Glomerular visceral epithelial cell (primary cell): ENCODE measurements at regions not wholly inside any gene's neighbourhood (a gene's known extent, or its start where the extent isn't known, plus 50 kb on each side); places are given as distances from the start of the nearest gene placed in this dataset.

Experiments
- DNase-seq: peaks from one replicate; pipeline ENCODE4 v3.0.0-alpha.2; 2016; ENCODE audit errors: extremely low spot score

DNA sequence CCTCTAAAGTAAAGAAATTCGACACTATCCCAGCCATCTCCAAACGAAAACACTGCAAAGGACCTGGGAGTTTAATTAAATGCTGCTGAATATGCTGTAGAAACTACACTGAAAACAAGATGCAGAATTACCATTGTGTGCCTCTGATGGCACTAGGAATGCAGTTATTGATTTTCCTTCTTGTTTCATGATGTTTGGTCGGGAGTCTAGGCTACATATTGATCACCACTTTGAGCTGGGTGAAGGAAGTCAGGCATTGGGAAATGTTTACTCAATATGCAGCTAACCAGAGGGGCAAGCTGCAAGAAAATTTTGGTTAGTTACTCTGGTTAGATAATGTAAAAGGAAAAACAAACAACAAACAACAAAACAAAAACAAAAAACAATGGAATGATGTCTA lies 650.7 kb upstream of the GALNTL6 start:
- no peak for DNase-seq

DNA sequence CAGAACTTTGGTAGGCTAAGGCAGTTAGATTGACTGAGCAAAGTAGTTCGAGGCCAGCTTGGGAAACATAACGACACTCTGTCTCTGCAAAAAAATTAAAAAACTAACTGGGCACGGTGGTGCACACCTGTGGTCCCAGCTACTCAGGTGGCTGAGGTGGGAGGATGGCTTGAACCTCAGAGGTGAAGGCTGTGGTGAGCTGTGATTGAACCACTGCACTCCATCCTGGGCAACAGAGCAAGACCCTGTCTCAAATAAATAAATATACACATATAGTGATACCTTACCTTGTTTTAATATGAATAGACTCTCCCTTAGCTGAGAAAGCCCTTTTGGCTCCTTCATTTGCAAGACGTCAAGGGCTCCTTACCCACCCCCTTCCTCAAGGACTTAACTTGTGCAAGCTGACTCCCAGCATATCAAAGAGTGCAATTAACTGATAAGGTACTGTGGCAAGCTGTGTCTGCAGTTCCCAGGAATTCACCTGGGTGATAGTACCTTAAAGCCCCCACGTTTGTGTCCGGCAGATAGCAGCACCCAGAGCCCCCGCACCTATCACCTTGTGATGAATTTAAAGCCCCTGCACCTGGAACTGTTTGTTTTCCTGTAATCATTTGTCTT lies 655.6 kb upstream of the GALNTL6 start:
- no peak for DNase-seq

DNA sequence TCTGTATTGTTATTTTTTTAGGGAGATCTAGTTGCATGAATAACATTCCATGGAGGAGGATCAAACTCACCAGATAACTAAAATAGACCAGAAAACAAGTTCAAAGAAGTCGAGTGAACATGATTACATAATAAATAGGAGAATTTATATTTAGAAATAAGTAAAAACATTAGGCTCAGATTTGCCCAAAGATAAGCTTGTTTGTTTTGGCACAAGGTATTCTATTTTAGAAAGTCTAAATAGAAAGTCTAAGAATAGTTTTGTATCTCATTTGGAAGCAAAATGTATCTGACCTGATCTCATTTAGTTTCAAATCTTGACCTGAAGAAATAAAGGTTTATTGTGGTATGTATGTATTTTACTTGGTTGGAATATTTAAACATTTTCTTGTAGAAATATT lies 670.6 kb upstream of the GALNTL6 start:
- no peak for DNase-seq

DNA sequence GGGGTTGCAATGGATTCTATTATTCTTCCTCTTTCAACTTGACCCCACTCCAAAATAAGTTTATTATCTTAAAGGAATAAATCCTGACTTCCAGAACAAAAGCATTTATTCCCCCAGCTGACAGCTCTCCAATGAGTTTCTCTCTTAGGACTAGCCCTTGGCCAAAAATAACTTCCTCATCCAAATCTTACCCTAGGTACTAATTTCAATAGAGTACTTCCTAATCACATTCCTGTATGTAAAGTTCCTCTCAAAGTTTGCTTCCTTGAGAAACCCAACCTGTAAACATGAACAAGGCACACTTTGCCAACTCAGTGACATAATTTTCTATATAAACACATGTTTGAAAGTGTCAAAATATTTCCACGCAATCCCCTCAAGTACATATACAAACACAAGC lies 671.2 kb upstream of the GALNTL6 start:
- DNase-seq, result no peak

DNA sequence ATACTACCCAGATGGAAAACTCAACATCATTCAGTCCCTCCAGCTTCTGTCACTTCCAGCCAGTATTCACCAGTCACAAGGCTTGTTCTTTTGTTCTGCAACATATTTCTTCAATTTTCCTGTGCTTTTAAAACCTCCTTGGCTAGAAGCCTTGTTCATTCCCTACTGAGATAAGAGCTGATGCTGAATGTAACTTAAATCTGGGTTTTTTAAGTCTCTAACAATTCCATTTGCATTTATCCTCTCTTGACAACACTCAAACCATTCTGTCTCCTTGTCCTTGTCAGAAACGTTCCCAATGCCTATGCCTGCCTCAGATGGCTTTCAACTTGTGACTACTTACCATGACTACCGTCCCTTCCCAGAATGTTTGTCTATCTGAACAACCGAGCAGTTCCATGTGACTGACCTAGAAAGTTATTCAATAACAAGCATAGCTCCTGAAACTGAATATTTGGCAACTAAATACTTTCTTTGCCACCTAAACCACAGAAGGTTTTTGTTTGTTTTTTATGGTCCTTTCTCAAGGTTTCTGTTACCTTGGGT lies 682.9 kb upstream of the GALNTL6 start:
- DNase-seq, result peak; percentile 62

DNA sequence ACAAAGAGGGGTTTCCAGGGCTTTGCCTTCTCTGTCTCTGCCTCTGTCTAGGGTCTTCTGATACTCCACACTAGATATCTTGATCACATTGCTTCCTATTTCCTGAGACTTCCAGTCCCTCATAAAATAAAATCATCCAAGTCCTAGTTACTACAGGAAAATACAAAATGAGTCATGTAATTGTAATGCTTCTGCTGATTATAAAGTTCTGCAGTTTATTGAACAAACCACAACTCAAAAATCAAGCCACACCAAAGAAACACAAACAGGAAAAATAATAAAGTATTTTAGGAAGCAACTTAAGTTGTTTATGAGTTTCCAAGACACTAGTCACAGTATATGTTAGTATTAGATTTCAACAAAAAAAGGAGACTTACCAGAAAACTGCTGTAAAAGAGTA lies 695.1 kb upstream of the GALNTL6 start:
- DNase-seq, result no peak

DNA sequence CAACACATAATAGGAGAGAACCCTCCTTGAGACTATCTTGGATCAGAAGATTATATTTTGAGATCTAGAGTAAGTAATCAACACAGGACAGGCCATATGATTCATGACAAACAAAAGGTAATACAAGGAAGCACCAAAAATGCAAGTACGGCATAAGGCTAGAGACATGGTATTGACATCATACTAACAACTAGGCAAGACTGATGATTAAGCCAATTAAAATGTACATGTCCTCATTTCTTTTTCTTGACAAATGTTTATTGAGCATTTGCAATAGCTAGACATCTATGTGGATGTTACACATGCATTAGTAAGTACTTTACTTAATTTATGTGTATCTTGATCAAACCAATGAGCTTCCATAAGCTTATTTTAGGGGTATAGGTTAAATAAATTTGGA lies 695.7 kb upstream of the GALNTL6 start:
- no peak for DNase-seq

DNA sequence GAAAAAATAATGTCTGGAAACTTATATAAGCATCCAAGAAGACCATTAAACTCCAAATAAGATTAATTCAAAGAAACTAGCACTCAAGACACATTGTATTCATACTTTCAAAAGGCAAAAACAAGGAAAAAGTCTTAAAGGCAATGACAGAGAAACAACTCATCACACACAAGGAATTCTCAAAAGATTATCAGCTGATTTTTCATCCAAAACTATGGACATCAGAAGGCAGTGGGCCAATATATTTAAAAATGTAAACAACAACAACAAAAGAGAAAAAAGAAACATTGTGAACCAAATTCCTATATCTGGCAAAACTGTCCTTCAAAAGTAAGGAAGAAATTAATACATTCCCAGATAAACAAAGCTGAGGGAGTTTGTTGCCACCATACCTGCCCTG lies 711.4 kb upstream of the GALNTL6 start:
- no peak for DNase-seq

DNA sequence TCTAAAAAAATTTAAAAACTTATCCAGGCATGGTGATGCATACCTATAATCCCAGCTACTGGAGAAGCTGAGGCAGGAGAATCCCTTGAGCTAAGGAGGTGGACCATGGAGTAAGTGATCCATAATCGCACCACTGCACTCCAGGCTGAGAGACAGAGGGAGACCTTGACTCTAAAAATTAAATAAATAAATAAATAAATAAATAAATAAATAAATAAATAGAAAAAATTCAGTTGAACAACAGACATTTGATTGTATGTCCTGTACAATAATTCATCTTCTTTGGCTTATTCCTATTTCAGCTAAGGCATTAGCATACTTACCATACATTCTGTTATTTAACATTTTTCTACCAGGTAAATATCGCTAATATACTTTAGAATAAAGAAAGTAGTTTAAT lies 726.1 kb upstream of the GALNTL6 start:
- DNase-seq, result no peak

DNA sequence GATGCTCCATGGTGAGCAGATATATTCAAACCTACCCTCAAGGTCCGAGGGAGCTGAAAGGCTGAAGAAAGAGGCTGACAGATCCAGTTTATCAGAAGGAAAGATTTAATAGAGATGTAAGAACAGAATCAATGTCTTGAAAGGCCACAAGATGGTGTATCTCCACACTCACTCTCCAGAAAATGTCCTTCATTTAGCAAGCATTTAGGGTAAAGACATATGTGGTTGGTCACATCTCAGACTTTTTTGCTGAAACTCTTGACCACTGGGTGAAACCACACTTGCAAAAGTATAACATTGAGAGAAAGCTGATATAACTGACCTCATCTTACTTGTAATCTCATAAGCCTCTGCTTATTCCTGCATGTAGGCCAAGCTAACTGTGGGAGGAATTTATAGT lies 745.8 kb upstream of the GALNTL6 start:
- peak; percentile 2 for DNase-seq

DNA sequence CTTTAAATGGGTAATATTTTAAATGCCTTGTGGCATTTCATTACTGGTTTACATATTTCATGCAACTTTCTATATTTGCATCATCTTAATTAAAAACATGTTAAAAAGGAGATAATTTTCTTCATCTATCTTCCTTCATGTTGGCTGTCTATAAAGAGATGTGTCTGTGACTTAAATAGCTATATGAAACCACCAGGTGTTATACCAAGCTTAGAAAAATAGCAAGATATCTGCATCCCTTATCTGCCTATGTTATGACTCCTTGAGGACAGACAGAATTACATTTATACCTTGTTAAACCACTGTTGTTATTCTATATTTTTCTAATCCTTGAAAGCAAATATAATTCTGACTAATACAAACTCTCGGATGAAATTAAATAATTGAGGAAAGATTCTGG lies 763.8 kb upstream of the GALNTL6 start:
- no peak for DNase-seq

DNA sequence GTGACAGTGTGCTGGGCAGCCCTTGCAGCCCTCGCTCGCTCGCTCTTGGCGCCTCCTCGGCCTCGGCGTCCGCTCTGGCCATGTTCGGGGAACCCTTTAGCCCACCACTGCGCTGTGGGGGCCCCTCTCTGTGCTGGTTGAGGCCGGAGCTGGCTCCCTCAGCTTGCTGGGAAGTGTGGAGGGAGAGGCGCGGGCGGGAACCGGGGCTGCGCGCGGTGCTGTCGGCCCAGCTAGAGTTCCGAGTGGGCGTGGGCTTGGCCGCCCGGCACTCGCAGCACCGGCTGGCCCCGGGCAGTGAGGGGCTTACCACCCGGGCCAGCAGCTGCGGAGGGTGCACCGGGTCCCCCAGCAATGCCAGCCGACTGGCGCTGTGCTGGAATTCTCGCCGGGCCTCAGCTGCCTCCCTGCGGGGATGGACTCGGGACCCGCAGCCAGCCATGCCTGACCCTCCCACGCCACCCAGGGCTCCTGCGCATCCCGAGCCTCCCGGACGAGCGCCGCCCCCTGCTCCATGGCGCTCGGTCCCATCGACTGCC lies 770.1 kb upstream of the GALNTL6 start:
- no peak for DNase-seq

DNA sequence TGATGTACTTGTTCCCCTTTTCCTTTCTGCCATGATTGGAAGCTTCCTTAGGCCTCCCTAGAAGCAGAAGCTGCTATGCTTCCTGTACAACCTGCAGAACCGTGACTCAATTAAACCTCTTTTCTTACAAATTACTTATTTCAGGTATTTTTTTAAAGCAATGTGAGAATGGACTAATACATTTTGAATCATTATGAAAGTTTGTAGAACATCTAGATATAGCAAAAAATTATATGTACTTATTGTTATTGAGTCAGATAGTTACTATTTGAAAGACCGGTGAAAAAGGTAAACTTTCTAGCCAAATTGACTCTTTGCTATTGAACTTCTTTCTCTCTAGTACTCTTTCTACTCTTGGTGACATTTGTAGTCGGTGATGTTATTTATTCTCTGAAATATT lies 777.3 kb upstream of the GALNTL6 start:
- no peak for DNase-seq

DNA sequence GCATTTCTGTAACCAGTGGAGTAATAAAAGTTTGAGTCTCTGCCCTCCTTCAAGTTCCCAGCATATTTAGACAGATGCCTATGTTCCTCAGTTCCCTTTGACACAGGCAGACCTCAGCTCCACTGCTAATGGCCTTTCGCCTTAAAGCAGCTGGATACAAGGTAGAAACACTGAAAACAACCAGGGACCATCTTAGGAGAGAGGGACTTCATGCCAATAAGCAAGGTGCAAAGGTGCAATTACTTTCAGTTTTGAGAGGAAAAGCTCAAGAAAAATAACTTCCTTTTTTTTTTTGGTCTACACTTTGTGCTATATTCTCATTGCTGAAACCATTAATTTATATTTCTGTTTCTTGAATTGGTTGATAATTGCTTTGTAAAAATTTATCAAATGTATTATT lies 781.9 kb upstream of the GALNTL6 start:
- DNase-seq, result no peak

DNA sequence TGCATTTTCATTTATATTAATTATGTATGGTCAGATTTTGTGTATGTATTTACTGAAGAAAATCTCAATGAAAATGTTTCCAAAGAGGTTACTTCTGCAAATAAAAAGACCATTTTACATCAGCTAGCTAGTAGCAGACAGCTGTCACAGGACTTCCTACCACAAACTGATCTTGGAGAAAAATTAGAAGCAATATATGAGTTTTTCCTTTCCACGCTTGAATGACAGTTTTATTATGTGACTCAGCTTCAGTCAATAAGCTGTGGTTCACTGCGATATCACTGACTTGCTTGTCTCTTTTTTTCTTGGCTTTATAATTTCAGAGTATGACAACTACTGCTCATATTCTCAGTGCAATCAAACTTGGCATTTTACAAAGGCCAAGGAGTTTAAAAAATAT lies 787.4 kb upstream of the GALNTL6 start:
- peak; percentile 44 for DNase-seq

DNA sequence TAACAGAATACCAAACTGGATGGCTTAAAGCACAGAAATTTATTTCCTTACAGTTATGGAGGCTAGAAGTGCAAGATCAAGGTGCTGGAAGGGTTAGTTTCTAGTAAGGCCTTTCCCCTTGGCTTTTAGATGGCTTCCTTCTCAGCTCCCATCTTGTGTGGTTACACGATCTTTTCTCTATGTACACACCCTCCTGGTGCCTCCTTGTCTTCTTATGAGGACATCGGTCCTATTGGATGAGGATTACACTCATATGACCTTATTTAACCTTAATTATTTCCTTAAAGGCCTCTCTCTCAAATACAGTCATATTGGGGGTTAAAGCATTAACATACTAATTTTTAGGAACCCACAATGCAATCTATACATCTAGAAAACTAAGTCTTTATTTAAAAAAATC lies 787.9 kb upstream of the GALNTL6 start:
- DNase-seq, result no peak

DNA sequence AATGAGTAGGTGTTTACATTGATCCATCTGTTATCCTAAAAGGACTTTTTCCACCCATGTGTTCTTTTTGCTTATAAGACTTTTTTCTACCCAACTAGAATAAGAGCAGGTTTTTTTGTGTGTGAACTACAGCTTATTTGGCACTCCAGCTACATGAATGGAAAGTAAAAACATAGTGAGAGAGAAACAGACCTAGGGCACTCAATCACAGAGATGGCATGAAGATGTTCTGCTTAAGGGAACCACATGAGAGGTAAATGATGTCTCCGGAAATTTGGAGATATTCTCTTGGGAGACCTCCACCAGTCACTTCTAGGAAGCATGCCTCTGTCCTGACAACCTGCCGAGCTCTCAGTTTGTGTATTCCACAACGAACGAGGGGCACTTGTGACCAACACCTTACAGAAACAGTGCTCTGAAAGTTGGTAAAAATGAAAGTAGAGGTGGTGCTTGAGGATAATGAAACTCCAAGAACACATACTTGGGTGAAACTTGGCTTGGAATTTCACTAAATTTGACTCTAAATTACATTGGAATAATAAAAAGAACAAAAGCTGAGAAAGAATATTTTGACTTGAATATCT lies 788.4 kb upstream of the GALNTL6 start:
- no peak for DNase-seq

DNA sequence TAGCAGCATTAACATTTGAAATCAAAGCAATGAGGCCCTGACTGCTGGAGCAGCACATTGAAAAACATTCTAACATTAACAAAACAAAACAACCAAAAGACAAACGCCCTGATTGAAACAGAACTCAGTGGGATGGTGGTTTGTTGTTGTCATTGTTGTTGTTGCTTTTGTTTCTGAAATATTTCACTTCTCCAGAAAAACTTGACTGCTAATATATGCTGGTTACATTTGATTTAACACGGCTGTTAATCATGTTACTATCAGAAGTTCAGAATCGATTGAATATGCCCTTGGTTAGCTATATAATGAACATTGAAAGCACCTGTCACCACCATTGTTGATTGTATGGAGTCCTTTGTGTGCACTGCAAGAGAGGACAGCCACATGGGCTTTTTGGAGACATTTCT lies 790.4 kb upstream of the GALNTL6 start:
- no peak for DNase-seq

DNA sequence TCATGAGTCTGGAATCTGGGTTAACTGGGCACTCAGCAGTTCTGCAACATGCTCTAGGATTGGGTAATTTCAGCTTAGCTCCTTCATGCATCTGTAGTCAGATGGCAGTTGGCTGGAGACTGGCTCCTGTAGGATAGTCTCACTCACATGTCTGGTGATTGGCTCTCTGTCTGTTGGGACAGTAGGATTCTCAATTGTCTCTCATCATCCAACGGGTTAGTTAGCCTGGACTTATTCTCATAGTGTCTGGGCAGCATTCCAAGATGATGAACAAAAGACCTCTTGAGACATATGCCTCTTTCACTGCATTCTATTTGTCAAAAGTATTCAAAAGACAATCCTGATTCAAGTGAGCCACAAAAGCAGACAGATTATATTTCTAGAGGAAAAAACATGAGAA lies 795.6 kb upstream of the GALNTL6 start:
- DNase-seq, result no peak

DNA sequence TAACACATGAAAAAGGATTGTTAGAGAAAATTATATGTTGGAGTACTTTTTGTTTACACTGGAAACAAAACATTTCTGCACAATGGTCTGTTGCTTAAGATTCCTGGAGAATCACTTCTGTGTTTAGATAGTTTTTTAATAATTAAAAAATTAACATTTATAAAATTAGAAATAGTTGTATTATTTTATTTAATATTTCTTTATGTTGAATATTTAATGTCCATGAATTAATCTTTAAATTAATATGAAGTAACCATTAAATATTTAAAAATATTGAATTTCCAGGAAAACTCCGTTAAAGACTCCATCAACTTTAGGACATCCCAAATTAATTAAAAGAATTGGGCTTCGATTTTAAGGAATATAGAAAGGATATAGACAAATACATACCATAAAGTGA lies 797.1 kb upstream of the GALNTL6 start:
- no peak for DNase-seq

DNA sequence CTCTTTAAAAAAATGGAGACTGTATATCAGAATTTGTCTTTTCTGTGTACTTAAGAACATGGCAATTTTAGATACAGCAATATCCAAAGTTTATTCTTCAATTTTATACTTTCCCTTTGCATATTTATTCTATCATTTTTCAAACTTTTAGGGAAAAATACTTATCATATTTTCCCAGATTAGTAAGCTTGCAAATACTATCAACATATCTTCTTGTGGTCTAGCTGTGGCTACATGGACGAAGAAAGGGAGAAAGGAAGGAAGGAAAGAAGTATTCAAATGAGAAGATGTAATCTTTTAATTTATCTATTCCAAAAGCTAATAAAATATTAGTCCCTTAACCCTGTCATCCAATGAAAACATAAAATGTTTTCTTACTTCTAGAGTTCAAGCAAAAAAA lies 797.8 kb upstream of the GALNTL6 start:
- no peak for DNase-seq

DNA sequence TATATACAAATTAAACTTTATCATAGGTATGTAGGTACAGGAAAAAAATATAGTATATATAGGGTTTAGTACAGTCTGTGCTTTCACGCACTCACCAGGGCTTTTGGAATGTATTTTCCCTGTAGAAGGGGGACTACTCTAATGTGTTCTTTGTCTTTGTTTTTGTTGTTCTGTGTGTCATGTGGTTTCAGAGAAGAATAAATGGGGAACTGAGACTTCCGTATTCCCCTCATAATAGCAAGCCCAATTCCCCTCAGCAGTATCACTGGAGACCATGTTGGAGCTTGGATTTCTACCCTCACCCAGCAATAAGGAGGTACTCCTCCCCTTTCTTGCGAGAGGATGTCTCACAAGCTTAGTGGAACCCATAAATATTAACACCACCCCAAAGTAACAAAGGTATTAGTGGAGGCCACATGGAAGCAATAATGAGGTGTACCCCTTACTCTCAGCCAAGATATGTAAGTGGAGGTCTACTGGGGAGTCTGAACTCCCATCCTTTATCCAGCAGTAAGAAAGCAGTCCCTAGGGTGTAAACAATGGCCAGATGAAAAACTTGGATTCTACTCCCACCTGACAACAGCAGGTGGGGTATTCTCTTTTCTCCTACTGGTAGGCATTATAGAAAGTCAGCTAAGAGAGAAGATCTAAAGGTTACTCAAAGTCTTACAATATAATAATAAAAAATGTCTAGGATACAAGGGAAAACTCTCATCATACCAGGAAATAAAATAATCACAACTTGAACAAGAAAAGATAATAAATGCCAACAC lies 805.4 kb upstream of the GALNTL6 start:
- no peak for DNase-seq

DNA sequence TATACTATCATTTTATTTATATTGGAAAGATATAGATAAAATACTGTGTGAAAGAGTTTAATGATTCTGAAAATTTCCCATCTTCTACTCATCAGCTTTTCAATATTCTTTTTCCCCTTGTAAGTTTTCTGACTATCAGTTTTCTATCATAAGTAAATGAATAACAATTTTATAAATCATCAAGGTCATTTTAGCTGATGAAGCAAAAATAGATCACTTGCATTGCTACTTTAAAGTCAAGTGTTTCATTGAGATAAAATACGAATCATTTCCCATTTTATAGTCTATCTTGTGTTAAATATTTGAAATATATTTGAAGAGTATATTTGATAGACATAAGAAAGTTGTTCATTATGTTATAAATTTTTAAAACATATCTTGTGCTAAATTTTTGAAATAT lies 811.0 kb upstream of the GALNTL6 start:
- no peak for DNase-seq
